A673 (cell line): ENCODE measurements at regions not wholly inside any gene's neighbourhood (a gene's known extent, or its start where the extent isn't known, plus 50 kb on each side); places are given as distances from the start of the nearest gene placed in this dataset.
A peak's percentile ranks its signal among the peaks of the same experiment; 100 is the strongest.

Experiments used
- BruUV-seq: library from RNA; stranded (reverse); fragments of 400-500 nt; replicated peaks from 2 replicates; lab custom pipeline; 2021; lab: Mats Ljungman, UMichigan
- CTCF ChIA-PET: fragments of 300-600 bp; sonication (Branson Sonifier 250); formaldehyde crosslinking; loops from one replicate; lab custom pipeline; 2022; ENCODE audit warnings: antibody characterized with exemption; lab: Charles Lee
- POLR2A ChIA-PET: fragments of 300-600 bp; sonication (Branson Sonifier 250); formaldehyde crosslinking; loops from one replicate; lab custom pipeline; 2022; ENCODE audit warnings: antibody characterized with exemption; ENCODE audit not compliant: low non-redundant PET; lab: Charles Lee
- DNase-seq: peaks from one replicate; pipeline ENCODE4 v3.0.0-alpha.2; 2015; ENCODE audit warnings: low spot score
- H3K27ac ChIP-seq: fragments of 200-600 bp; sonication (generic); 2 replicates; pipeline ENCODE4 v1.5.1; 2016; ENCODE audit warnings: mixed run types, low read depth, mild to moderate bottlenecking, mixed read lengths, antibody characterized with exemption, low read length; ENCODE audit not compliant: poor library complexity, severe bottlenecking
- H3K27me3 ChIP-seq: fragments of 200-600 bp; sonication (generic); replicated peaks from 2 replicates; pipeline ENCODE4 v1.6.1; 2017; ENCODE audit warnings: mixed run types, low read depth, mild to moderate bottlenecking, mixed read lengths, antibody characterized with exemption, low read length; ENCODE audit not compliant: insufficient read depth, poor library complexity
- H3K36me3 ChIP-seq: fragments of 200-600 bp; sonication (generic); 2 replicates; pipeline ENCODE4 v1.6.1; 2016; ENCODE audit warnings: mixed run types, mild to moderate bottlenecking, mixed read lengths, antibody characterized with exemption, low read length; ENCODE audit not compliant: insufficient read depth, poor library complexity, severe bottlenecking
- H3K4me1 ChIP-seq: fragments of 200-600 bp; sonication (generic); 2 replicates; pipeline ENCODE4 v1.6.1; 2017; ENCODE audit warnings: mixed run types, mild to moderate bottlenecking, mixed read lengths, antibody characterized with exemption, low read length; ENCODE audit not compliant: insufficient read depth, poor library complexity, severe bottlenecking
- H3K4me3 ChIP-seq: fragments of 200-600 bp; sonication (generic); 2 replicates; pipeline ENCODE4 v1.5.1; 2016; ENCODE audit warnings: low read depth, mixed run types, mild to moderate bottlenecking, mixed read lengths, low read length; ENCODE audit not compliant: poor library complexity, severe bottlenecking
- H3K9me3 ChIP-seq: fragments of 200-600 bp; sonication (generic); 2 replicates; pipeline ENCODE4 v1.6.1; 2016; ENCODE audit warnings: mixed run types, low read depth, mild to moderate bottlenecking, mixed read lengths, antibody characterized with exemption, low read length; ENCODE audit not compliant: poor library complexity, severe bottlenecking
- EZH2 ChIP-seq: fragments of 200-600 bp; sonication (generic); IDR thresholded peaks from 2 replicates; pipeline ENCODE4 v1.6.1; 2017; ENCODE audit warnings: borderline replicate concordance, low read depth, mild to moderate bottlenecking, mixed read lengths, antibody characterized with exemption, low read length; ENCODE audit not compliant: poor library complexity, severe bottlenecking
- intact Hi-C: fragments of 100-400 bp; cut with micrococcal nuclease; formaldehyde crosslinking; loops from one replicate; pipeline ENCODE4 v1.10.0; 2022; ENCODE audit not compliant: unreplicated experiment
- TF ChIP-seq, protein P1 (sequence below): fragments of 300-800, 200-600 bp; sonication (generic); conservative IDR thresholded peaks from 2 replicates; pipeline ENCODE4 v1.5.1; 2017; ENCODE audit warnings: low read depth, mild to moderate bottlenecking, antibody characterized with exemption, low read length, moderate library complexity, mixed read lengths

- intact Hi-C loops, result no loop called here
- Histone ChIP-seq H3K4me1 (no peaks in the 10 kb centered on the region), H3K4me3 (no peak overlapping the region), H3K27me3 (no peaks in the 10 kb centered on the region), H3K9me3 (no peaks in the 10 kb centered on the region), H3K27ac (no peak overlapping the region), H3K36me3 (no peaks in the 10 kb centered on the region)
- POLR2A ChIA-PET, result no interaction called here
- peak; percentile 9 for DNase-seq
- no TSS peak for BruUV-seq
- no peak for TF ChIP-seq EZH2
- CTCF ChIA-PET, result no interaction called here
Measured at GRCh38 chr6:23329086-23329485, 759.7 kb downstream of the HDGFL1 start.

DNA sequence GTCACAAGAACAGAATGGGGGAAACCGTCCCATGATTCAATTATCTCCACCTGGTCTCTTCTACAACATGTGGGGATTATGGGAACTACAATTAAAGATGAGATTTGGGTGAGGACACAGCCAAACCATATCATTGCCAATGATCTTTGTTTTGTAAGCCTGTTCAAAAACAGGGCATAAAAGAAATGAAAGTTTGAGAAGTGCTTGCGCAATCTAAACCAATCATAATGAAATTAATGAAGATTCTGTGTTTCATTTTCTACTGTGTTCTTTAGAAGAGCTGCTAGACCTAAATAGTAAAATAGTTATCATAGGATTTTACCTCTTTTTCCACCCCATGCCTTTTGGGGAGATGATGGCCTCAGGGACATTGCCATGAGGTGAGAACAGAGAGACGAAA, 761.3 kb downstream of the HDGFL1 start:
- POLR2A ChIA-PET, result no interaction called here
- TF ChIP-seq EZH2, result no peak
- TF ChIP-seq, protein P1, sequence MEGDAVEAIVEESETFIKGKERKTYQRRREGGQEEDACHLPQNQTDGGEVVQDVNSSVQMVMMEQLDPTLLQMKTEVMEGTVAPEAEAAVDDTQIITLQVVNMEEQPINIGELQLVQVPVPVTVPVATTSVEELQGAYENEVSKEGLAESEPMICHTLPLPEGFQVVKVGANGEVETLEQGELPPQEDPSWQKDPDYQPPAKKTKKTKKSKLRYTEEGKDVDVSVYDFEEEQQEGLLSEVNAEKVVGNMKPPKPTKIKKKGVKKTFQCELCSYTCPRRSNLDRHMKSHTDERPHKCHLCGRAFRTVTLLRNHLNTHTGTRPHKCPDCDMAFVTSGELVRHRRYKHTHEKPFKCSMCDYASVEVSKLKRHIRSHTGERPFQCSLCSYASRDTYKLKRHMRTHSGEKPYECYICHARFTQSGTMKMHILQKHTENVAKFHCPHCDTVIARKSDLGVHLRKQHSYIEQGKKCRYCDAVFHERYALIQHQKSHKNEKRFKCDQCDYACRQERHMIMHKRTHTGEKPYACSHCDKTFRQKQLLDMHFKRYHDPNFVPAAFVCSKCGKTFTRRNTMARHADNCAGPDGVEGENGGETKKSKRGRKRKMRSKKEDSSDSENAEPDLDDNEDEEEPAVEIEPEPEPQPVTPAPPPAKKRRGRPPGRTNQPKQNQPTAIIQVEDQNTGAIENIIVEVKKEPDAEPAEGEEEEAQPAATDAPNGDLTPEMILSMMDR, result no peak
- H3K27ac ChIP-seq, result no peak overlapping the region
- H3K9me3 ChIP-seq, result no peaks in the 10 kb centered on the region
- H3K36me3 ChIP-seq, result no peaks in the 10 kb centered on the region
- no peak for DNase-seq
- H3K27me3 ChIP-seq, result no peaks in the 10 kb centered on the region
- no peaks in the 10 kb centered on the region for H3K4me1 ChIP-seq
- CTCF ChIA-PET, result no interaction called here
- no peak overlapping the region for H3K4me3 ChIP-seq
- intact Hi-C loops, result no loop called here
- no TSS peak for BruUV-seq

DNA sequence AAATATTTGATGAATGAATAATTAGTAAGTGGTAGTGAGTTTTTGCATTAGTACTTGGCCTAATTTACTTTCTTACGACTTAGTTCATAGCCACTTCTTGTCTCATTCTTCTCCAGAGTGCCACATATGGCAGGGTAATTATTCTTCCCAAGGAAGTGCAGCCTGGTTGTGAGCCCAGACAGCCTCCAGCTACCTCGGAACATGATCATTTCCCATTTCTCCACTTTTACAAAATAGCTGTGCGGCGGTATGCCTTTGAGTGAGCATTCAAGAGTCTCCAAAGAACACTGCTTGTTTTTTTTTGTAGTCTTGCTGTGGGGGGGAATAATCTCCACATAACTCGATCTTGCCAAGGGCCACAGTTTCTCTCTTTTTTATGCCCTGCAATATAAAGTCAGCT, 765.0 kb downstream of the HDGFL1 start:
- H3K9me3 ChIP-seq, result no peaks in the 10 kb centered on the region
- no peak for DNase-seq
- ChIA-PET POLR2A (interaction anchor here (0.6 kb wide), 1 partner anchor 1345 kb away, joined by 14 read pairs; no protein-coding TSS in a partner anchor), CTCF (no interaction called here)
- H3K4me1 ChIP-seq, result no peaks in the 10 kb centered on the region
- no TSS peak for BruUV-seq
- intact Hi-C loops, result no loop called here
- TF ChIP-seq EZH2, result no peak
- TF ChIP-seq, protein P1, result no peak
- no peaks in the 10 kb centered on the region for H3K27me3 ChIP-seq
- no peak overlapping the region for H3K4me3 ChIP-seq
- H3K36me3 ChIP-seq, result no peaks in the 10 kb centered on the region
- no peak overlapping the region for H3K27ac ChIP-seq

- CTCF ChIA-PET, result no interaction called here
- POLR2A ChIA-PET, result no interaction called here
- Histone ChIP-seq H3K9me3 (no peaks in the 10 kb centered on the region), H3K27me3 (no peaks in the 10 kb centered on the region), H3K4me3 (no peak overlapping the region), H3K4me1 (no peaks in the 10 kb centered on the region), H3K27ac (no peak overlapping the region), H3K36me3 (no peaks in the 10 kb centered on the region)
- no TSS peak for BruUV-seq
- TF ChIP-seq EZH2, result no peak
- TF ChIP-seq, protein P1, result no peak
- no peak for DNase-seq
- intact Hi-C loops, result no loop called here
Measured at GRCh38 chr6:23335894-23336293, 766.5 kb downstream of the HDGFL1 start.
